ENCODE measurements at regions not wholly inside any gene's neighbourhood (a gene's known extent, or its start where the extent isn't known, plus 50 kb on each side); places are given as distances from the start of the nearest gene placed in this dataset.

DNA sequence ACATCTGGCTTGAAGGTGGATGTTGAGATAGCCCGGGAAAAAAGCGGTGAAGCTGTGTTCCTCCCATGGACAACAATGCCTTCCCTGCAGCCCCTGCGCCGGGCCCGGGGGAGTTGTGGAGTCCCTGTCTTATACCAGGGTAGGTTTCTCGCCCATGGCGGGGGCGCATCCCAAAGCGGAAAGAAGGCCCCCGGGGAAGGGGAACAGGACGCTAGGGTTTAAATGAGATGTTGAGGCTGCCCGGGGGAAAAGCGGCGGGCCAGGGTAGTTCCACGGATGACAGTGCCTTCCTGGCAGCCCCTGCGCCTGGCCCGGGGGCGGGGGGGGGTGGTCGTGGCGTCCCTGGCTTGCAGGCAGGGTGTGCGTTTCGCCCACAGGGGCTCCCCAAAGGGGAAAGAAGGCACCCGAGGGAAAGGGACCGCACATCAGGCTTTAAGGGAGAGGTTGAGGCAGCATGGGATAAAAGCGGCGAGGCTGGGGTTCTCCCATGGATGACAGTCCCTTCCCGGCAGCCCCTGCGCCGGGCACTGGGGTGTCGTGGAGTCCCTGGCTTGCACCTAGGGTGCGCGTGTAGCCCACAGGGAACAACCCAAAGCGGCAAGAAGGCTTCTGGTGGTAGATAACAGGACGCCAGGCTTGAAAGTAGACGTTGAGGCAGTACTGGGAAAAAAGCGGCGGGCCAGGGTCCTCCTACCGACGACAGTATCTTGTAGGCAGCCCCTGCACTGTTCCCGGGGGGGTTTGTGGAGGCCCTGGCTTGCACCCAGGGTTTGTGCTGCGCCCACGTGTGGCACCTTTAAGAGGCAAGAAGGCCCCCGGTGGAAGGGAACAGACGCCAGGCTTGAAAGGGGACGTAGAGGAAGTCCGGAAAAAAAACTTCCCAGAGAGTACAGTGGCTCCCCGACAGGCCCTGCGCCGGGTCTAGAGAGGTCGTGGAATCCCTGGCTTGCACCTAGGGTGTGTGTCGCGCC lies 160.8 kb upstream of the ALG10B start:
- Histone ChIP-seq H3K4me2 (ENCODE audit: low read length) (no peak overlapping the region), H3K36me3 (ENCODE audit: insufficient read depth, low read length) (no peaks in the 10 kb centered on the region), H3K4me1 (ENCODE audit: control insufficient read depth, insufficient read depth, low read length) (no peaks in the 10 kb centered on the region), H3K27me3 (ENCODE audit: control insufficient read depth, insufficient read depth, low read length) (no peaks in the 10 kb centered on the region), H3K4me3 (ENCODE audit: low read length) (no peak overlapping the region), H3K9me3 (replicated peaks; ENCODE audit: low read length) (peaks cover 8% of the 10 kb centered on the region), H3K9ac (ENCODE audit: low read depth, low read length) (no peak overlapping the region)

DNA sequence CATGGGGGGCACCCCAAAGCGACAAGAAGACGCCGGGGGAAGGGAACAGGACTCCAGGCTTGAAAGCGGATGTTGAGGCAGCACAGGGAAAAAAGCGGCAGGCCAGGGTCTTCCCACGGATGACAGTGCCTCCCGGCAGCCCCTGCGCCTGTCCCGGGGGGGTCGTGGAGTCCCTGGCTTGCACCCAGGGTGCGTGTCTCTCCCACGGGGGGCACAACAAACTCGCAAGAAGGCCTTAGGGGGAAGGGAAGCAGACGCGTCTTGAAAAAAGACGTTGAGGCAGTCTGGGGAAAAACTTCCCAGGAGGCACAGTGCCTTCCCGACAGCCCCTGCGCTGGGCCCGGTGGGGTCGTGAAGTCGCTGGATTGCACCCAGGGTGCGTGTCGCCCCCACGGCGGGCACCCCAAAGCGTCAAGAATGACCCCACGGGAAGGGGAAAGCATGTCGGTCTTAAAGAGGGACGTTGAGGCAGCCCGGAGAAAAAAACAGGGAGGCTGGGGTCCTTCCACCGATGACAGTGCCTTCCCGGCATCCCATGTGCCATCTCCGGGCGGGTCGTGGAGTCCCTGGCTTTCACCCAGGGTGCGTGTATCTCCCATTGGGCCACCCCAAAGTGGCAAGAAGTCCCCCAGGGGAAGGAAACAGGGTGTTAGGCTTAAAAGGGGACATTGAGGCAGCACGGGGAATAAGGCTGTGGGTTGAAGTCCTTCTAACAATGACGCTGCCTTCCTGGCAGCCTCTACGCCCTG lies 159.9 kb upstream of the ALG10B start:
- Histone ChIP-seq H3K27me3 (ENCODE audit: control insufficient read depth, insufficient read depth, low read length) (no peaks in the 10 kb centered on the region), H3K4me2 (ENCODE audit: low read length) (no peak overlapping the region), H3K36me3 (ENCODE audit: insufficient read depth, low read length) (no peaks in the 10 kb centered on the region), H3K4me3 (ENCODE audit: low read length) (no peak overlapping the region), H3K9ac (ENCODE audit: low read depth, low read length) (no peak overlapping the region), H3K4me1 (ENCODE audit: control insufficient read depth, insufficient read depth, low read length) (no peaks in the 10 kb centered on the region), H3K9me3 (replicated peaks; ENCODE audit: low read length) (peaks cover 8% of the 10 kb centered on the region)

DNA sequence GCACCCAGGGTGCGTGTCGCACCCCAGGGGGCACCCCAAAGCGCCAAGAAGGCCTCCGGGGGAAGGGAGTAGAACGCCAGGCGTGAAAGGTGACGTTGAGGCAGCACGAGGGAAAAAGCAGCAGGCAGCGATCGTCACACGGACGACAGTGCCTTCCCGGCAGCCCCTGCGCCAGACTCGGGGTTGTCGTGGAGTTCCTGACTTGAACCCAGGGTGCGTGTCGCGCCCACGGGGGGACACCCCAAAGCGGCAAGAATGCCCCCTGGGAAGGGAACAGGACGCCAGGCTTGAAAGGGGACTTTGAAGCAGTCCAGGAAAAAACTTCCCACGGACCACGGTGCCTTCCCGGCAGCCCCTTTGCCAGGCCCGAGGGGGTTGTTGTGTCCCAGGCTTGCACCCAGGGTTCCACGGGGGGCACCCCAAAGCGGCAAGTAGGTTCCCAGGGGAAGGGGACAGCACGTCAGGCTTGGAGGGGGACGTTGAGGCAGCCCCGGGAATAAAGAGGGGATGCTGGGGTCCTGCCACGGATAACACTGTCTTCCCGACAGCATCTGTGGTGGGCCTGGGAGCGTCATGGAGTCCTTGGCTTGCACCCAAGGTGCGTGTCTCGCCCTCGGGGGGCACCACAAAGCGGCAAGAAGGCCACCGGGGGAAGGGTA lies 159.2 kb upstream of the ALG10B start:
- Histone ChIP-seq H3K27me3 (ENCODE audit: control insufficient read depth, insufficient read depth, low read length) (no peaks in the 10 kb centered on the region), H3K9me3 (replicated peaks; ENCODE audit: low read length) (peaks cover 8% of the 10 kb centered on the region)

DNA sequence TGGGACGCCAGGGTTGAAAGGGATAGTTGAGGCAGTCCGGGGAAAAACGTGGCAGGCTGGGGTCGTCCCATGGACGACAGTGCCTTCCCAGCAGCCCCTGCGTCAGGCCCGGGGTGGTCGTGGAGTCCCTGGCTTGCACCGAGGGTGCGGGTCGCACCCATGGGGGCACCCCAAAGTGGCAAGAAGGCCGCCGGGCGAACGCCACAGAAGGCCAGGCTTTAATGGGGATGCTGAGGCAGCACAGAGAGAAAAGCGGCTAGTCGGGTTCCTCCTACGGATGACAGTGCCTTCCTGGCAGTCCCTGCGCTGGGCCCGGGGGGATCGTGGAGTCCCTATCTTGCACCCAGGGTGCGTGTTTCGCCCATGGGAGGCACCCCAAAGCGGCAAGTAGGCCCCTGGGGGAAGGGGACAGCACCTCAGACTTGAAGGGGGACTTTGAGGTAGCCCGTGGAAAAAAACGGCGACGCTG lies 158.6 kb upstream of the ALG10B start:
- H3K4me2 ChIP-seq (ENCODE audit: low read length): no peak overlapping the region
- H3K9me3 ChIP-seq (replicated peaks; ENCODE audit: low read length): peaks cover 13% of the 10 kb centered on the region
- no peak overlapping the region for H3K4me3 ChIP-seq (ENCODE audit: low read length)
- H3K9ac ChIP-seq (ENCODE audit: low read depth, low read length): no peak overlapping the region
- H3K27me3 ChIP-seq (ENCODE audit: control insufficient read depth, insufficient read depth, low read length): no peaks in the 10 kb centered on the region
- H3K36me3 ChIP-seq (ENCODE audit: insufficient read depth, low read length): no peaks in the 10 kb centered on the region
- no peaks in the 10 kb centered on the region for H3K4me1 ChIP-seq (ENCODE audit: control insufficient read depth, insufficient read depth, low read length)

More for the DNA sequence above, 159.2 kb upstream of the ALG10B start:
- H3K4me2 ChIP-seq (ENCODE audit: low read length): no peak overlapping the region
- H3K9ac ChIP-seq (ENCODE audit: low read depth, low read length): no peak overlapping the region
- H3K4me1 ChIP-seq (ENCODE audit: control insufficient read depth, insufficient read depth, low read length): no peaks in the 10 kb centered on the region
- no peak overlapping the region for H3K4me3 ChIP-seq (ENCODE audit: low read length)
- H3K36me3 ChIP-seq (ENCODE audit: insufficient read depth, low read length): no peaks in the 10 kb centered on the region

DNA sequence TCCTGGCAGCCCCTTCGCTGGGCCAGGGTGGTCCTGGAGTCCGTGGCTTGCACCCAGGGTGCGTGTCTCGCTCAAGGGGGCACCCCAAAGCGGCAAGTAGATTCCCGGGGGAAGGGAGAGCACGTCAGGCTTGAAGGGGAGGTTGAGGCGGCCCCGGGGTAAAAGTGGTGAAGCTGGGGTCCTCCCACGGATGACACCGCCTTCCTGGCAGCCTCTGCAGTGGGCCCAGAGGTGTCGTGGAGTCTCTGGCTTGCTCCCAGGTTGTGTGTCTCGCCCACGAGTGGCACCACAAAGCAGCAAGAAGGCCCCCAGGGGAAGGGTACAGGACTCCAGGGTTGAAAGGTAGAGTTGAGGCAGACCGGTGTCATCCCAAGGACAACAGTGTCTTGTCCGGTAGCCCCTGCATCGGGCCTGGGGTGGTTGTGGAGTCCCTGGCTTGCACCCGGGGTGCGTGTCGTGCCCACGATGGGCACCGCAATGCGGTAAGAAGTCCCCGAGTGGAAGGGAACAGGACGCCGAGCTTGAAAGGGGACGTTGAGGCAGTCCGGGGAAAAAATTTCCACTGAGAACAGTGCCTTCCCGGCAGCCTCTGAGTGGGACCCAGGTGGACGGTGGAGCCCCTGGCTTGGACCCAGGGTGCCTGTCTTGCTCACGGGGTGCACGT lies 158.0 kb upstream of the ALG10B start:
- H3K9ac ChIP-seq (ENCODE audit: low read depth, low read length): no peak overlapping the region
- peaks cover 13% of the 10 kb centered on the region for H3K9me3 ChIP-seq (replicated peaks; ENCODE audit: low read length)
- H3K36me3 ChIP-seq (ENCODE audit: insufficient read depth, low read length): no peaks in the 10 kb centered on the region
- no peaks in the 10 kb centered on the region for H3K27me3 ChIP-seq (ENCODE audit: control insufficient read depth, insufficient read depth, low read length)
- H3K4me2 ChIP-seq (ENCODE audit: low read length): no peak overlapping the region
- no peak overlapping the region for H3K4me3 ChIP-seq (ENCODE audit: low read length)
- H3K4me1 ChIP-seq (ENCODE audit: control insufficient read depth, insufficient read depth, low read length): no peaks in the 10 kb centered on the region

DNA sequence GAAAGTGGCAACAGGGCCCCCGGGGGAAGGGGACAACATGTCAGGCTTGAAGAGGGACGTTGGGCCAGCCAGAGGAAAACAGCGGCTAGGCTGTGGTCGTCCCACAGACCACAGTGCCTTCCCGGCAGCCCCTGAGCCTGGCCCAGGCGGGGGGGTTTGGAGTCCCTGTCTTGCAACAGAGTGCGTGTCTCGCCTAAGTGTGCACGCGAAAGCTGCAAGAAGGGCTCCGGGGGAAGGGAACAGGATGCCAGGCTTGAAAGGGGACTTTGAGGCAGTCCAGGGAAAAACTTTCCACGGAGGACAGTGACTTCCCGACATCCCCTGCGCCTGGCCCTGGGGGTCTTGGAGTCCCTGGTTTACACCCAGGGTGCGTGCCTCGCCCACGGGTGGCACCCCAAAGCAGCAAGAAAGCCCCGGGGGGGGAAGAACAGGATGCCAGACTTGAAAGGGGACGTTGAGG lies 157.5 kb upstream of the ALG10B start:
- Histone ChIP-seq H3K36me3 (ENCODE audit: insufficient read depth, low read length) (no peaks in the 10 kb centered on the region), H3K9ac (ENCODE audit: low read depth, low read length) (no peak overlapping the region), H3K4me1 (ENCODE audit: control insufficient read depth, insufficient read depth, low read length) (no peaks in the 10 kb centered on the region), H3K4me2 (ENCODE audit: low read length) (no peak overlapping the region), H3K27me3 (ENCODE audit: control insufficient read depth, insufficient read depth, low read length) (no peaks in the 10 kb centered on the region), H3K4me3 (ENCODE audit: low read length) (no peak overlapping the region), H3K9me3 (replicated peaks; ENCODE audit: low read length) (peaks cover 13% of the 10 kb centered on the region)

DNA sequence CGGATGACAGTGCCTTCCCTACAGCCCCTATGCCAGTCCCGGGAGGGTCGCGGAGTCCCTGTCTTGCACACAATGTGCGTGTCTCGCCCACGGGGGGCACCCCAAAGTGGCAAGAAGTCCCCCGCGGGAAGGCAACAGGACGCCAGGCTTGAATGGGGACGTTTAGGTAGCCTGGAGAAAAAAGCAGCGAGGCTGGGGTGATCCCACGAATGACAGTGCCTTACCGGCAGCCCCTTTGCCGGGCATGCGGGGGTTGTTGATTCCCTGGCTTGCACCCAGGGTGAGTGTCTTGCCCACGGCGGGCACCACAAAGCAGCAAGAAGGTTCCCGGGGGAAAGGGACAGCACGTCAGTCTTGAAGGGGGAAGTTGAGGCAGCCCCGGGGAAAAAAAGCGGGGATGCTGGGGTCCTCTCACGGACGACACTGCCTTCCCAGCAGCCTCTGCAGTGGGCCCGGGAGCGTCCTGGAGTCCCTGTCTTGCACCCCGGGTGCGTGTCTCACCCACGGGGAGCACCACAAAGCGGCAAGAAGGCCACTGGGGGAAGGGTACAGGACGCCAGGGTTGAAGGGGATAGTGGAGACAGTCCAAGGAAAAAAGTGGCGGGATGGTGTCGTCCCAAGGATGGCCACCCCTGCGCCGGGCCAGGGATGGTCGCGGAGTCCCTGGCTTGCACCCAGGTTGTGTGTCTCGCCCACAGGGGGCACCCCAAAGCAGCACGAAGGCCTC lies 156.8 kb upstream of the ALG10B start:
- Histone ChIP-seq H3K9ac (ENCODE audit: low read depth, low read length) (no peak overlapping the region), H3K27me3 (ENCODE audit: control insufficient read depth, insufficient read depth, low read length) (no peaks in the 10 kb centered on the region), H3K36me3 (ENCODE audit: insufficient read depth, low read length) (no peaks in the 10 kb centered on the region), H3K9me3 (replicated peaks; ENCODE audit: low read length) (peaks cover 13% of the 10 kb centered on the region), H3K4me3 (ENCODE audit: low read length) (no peak overlapping the region), H3K4me2 (ENCODE audit: low read length) (no peak overlapping the region), H3K4me1 (ENCODE audit: control insufficient read depth, insufficient read depth, low read length) (no peaks in the 10 kb centered on the region)

- H3K4me1 ChIP-seq (ENCODE audit: control insufficient read depth, insufficient read depth, low read length): no peaks in the 10 kb centered on the region
- H3K9me3 ChIP-seq (replicated peaks; ENCODE audit: low read length): peaks cover 13% of the 10 kb centered on the region
Observed at GRCh38 chr12:38160318-38161122, 156.1 kb upstream of the ALG10B start.

DNA sequence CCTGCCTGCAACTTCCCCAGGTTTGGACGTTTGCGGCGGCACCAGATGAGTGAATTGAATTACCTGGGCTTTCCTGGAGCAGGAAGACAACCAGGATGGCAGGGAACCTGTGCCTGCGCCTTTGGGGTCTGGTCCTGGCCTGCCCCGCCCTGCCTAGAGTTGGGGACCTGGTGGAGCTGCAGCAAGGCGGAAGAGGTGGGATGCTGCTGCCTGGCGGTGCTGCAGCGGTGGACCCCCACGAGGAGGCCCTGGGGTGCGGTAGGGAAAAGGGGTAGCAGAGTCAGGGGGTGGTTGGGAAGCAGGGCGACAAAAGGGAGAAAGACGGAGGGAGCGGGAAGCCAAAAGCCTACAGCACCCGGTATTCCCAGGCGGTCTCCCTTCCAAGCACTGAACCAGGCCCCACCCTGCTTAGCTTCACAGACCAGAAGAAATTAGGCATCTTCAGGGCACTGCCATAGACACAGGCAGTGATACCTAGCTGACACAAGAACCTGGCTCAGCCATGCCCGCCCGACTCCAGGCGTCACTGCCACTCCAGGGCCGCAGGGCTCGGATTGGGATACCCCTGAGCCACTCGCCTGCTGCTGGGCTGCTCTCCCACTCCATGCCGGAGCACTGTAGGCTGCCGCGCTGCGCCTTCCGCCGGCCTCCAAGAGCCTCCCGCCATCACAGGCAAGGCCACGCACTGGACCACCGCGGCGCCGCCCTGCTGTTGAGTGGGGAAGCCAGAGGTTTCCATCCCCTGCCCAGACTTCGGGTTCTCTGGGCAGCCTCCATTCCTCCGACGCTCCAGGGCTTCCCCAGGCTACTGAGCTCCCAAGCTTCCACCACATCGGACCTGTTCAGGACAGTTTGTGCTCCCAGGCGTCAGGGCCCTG lies 155.2 kb upstream of the ALG10B start:
- peaks cover 13% of the 10 kb centered on the region for H3K9me3 ChIP-seq (replicated peaks; ENCODE audit: low read length)
- no peaks in the 10 kb centered on the region for H3K4me1 ChIP-seq (ENCODE audit: control insufficient read depth, insufficient read depth, low read length)
- H3K4me3 ChIP-seq (ENCODE audit: low read length): no peak overlapping the region
- H3K4me2 ChIP-seq (ENCODE audit: low read length): no peak overlapping the region
- no peak overlapping the region for H3K9ac ChIP-seq (ENCODE audit: low read depth, low read length)
- no peaks in the 10 kb centered on the region for H3K36me3 ChIP-seq (ENCODE audit: insufficient read depth, low read length)
- no peaks in the 10 kb centered on the region for H3K27me3 ChIP-seq (ENCODE audit: control insufficient read depth, insufficient read depth, low read length)

More at GRCh38 chr12:38160318-38161122, 156.1 kb upstream of the ALG10B start:
- H3K27me3 ChIP-seq (ENCODE audit: control insufficient read depth, insufficient read depth, low read length): no peaks in the 10 kb centered on the region
- no peak overlapping the region for H3K9ac ChIP-seq (ENCODE audit: low read depth, low read length)
- no peak overlapping the region for H3K4me2 ChIP-seq (ENCODE audit: low read length)
- no peaks in the 10 kb centered on the region for H3K36me3 ChIP-seq (ENCODE audit: insufficient read depth, low read length)
- no peak overlapping the region for H3K4me3 ChIP-seq (ENCODE audit: low read length)
